GM19463 (cell line): ENCODE measurements at regions not wholly inside any gene's neighbourhood (a gene's known extent, or its start where the extent isn't known, plus 50 kb on each side); places are given as distances from the start of the nearest gene placed in this dataset.
"Not testable (repeated sequence)": the region's sequence is repeated elsewhere in the genome, so short reads cannot be mapped to it uniquely, and the experiment has no call there.

Experiments used
- ATAC-seq: cut with Tn5 transposase; IDR thresholded peaks from one replicate; pipeline ENCODE4 v1.9.1; 2021; ENCODE audit warnings: mild to moderate bottlenecking, moderate library complexity; ENCODE audit not compliant: unreplicated experiment

GRCh38 chr10:34911661-34912205 is 96.6 kb upstream of the PARD3 start:
- no peak for ATAC-seq

GRCh38 chr10:34908481-34908880 is 93.4 kb upstream of the PARD3 start:
- ATAC-seq, result no peak

- ATAC-seq, result no peak
Observed at GRCh38 chr10:34907743-34908430, 92.8 kb upstream of the PARD3 start.

- no peak for ATAC-seq
Observed at GRCh38 chr10:34906067-34906965, 91.2 kb upstream of the PARD3 start.

GRCh38 chr10:34905200-34905927 is 90.3 kb upstream of the PARD3 start:
- no peak for ATAC-seq

GRCh38 chr10:34904191-34904590 is 89.1 kb upstream of the PARD3 start:
- no peak for ATAC-seq

- no peak for ATAC-seq
Observed at GRCh38 chr10:34899161-34899560, 84.1 kb upstream of the PARD3 start.

- no peak for ATAC-seq
Observed at GRCh38 chr10:34895977-34896376, 80.9 kb upstream of the PARD3 start.

GRCh38 chr10:34895046-34895445 is 80.0 kb upstream of the PARD3 start:
- not testable (repeated sequence) for ATAC-seq

GRCh38 chr10:34892521-34892920 is 77.4 kb upstream of the PARD3 start:
- ATAC-seq, result not testable (repeated sequence)

- no peak for ATAC-seq
Observed at GRCh38 chr10:34890939-34891338, 75.8 kb upstream of the PARD3 start.

GRCh38 chr10:34889004-34889869 is 74.1 kb upstream of the PARD3 start:
- no peak for ATAC-seq

- ATAC-seq, result no peak
Observed at GRCh38 chr10:34886906-34887642, 72.0 kb upstream of the PARD3 start.

GRCh38 chr10:34885898-34886297 is 70.8 kb upstream of the PARD3 start:
- ATAC-seq, result no peak

- no peak for ATAC-seq
Observed at GRCh38 chr10:34885011-34885410, 69.9 kb upstream of the PARD3 start.

GRCh38 chr10:34884272-34884952 is 69.3 kb upstream of the PARD3 start:
- ATAC-seq, result no peak

- ATAC-seq, result no peak
Observed at GRCh38 chr10:34880817-34881216, 65.7 kb upstream of the PARD3 start.

- not testable (repeated sequence) for ATAC-seq
Observed at GRCh38 chr10:34878651-34879050, 63.6 kb upstream of the PARD3 start.

- ATAC-seq, result no peak
Observed at GRCh38 chr10:34875061-34875460, 60.0 kb upstream of the PARD3 start.
